HEK293T (cell line): ENCODE measurements at regions not wholly inside any gene's neighbourhood (a gene's known extent, or its start where the extent isn't known, plus 50 kb on each side); places are given as distances from the start of the nearest gene placed in this dataset.

Experiments
- CTCF ChIA-PET: fragments of 350-600 bp; formaldehyde crosslinking; extraction: SDS; loops from one replicate; lab custom pipeline; 2021; ENCODE audit warnings: antibody characterized with exemption, inconsistent platforms; lab: Yijun Ruan, JAX
- POLR2A ChIA-PET: fragments of 350-600 bp; formaldehyde crosslinking; extraction: SDS; loops from one replicate; lab custom pipeline; 2020; ENCODE audit warnings: antibody characterized with exemption, inconsistent platforms; lab: Yijun Ruan, JAX
- DNase-seq: peaks from one replicate; pipeline ENCODE4 v3.0.0; 2012; ENCODE audit warnings: mixed read lengths; ENCODE audit errors: extremely low spot score
- ARNT ChIP-seq: fragments of 450-650 bp; IDR thresholded peaks from 2 replicates; pipeline ENCODE4 v1.6.1; 2017; ENCODE audit warnings: mild to moderate bottlenecking
- BHLHE40 ChIP-seq: fragments of 450-650 bp; IDR thresholded peaks from 2 replicates; pipeline ENCODE4 v1.6.1; 2016; ENCODE audit warnings: mild to moderate bottlenecking, moderate library complexity, borderline replicate concordance
- CTBP1 ChIP-seq: fragments of 450-650 bp; IDR thresholded peaks from 2 replicates; pipeline ENCODE4 v1.6.1; 2016; ENCODE audit warnings: borderline replicate concordance
- ELF4 ChIP-seq: fragments of 450-650 bp; IDR thresholded peaks from 2 replicates; pipeline ENCODE4 v1.6.1; 2017; ENCODE audit warnings: antibody characterized with exemption
- FOXA1 ChIP-seq: fragments of 450-650 bp; IDR thresholded peaks from 2 replicates; pipeline ENCODE4 v1.6.1; 2016; ENCODE audit warnings: mild to moderate bottlenecking
- FOXK2 ChIP-seq: fragments of 450-650 bp; IDR thresholded peaks from 2 replicates; pipeline ENCODE4 v1.6.1; 2016; ENCODE audit warnings: mild to moderate bottlenecking
- FOXM1 ChIP-seq: fragments of 450-650 bp; IDR thresholded peaks from 2 replicates; pipeline ENCODE4 v1.6.1; 2017; ENCODE audit warnings: mild to moderate bottlenecking, borderline replicate concordance
- HDGF ChIP-seq: fragments of 450-650 bp; IDR thresholded peaks from 2 replicates; pipeline ENCODE4 v1.6.1; 2017; ENCODE audit warnings: antibody characterized with exemption, borderline replicate concordance
- L3MBTL2 ChIP-seq: fragments of 450-650 bp; conservative IDR thresholded peaks from 2 replicates; pipeline ENCODE4 v1.6.1; 2016; ENCODE audit warnings: mild to moderate bottlenecking
- LEF1 ChIP-seq: fragments of 450-650 bp; IDR thresholded peaks from 2 replicates; pipeline ENCODE4 v1.6.1; 2017; ENCODE audit warnings: mild to moderate bottlenecking, borderline replicate concordance
- NFRKB ChIP-seq: fragments of 450-650 bp; IDR thresholded peaks from 2 replicates; pipeline ENCODE4 v1.6.1; 2016; ENCODE audit warnings: mild to moderate bottlenecking, moderate library complexity
- SP1 ChIP-seq: fragments of 450-650 bp; IDR thresholded peaks from 2 replicates; pipeline ENCODE4 v1.6.1; 2017
- SUZ12 ChIP-seq: fragments of 450-650 bp; IDR thresholded peaks from 2 replicates; pipeline ENCODE4 v1.6.1; 2016; ENCODE audit warnings: mild to moderate bottlenecking
- TARDBP ChIP-seq: fragments of 450-650 bp; IDR thresholded peaks from 2 replicates; pipeline ENCODE4 v1.6.1; 2016
- ZNF384 ChIP-seq: fragments of 450-650 bp; IDR thresholded peaks from 2 replicates; pipeline ENCODE4 v1.6.1; 2016
- TF ChIP-seq, protein P1 (sequence below): fragments of 450-650 bp; IDR thresholded peaks from 2 replicates; pipeline ENCODE4 v1.6.1; 2016

- TF ChIP-seq ZNF384 (no peak), FOXK2 (no peak), L3MBTL2 (no peak), SP1 (no peak), SUZ12 (no peak)
- no peak for DNase-seq
- ChIA-PET POLR2A (no interaction called here), CTCF (no interaction called here)
Measured at GRCh38 chr14:80105488-80105994, 105.8 kb downstream of the DIO2 start.

GRCh38 chr14:80101835-80102234 is 109.5 kb downstream of the DIO2 start:
- no peak for DNase-seq
- POLR2A ChIA-PET = no interaction called here
- CTCF ChIA-PET = no interaction called here
- TF ChIP-seq, protein P1, sequence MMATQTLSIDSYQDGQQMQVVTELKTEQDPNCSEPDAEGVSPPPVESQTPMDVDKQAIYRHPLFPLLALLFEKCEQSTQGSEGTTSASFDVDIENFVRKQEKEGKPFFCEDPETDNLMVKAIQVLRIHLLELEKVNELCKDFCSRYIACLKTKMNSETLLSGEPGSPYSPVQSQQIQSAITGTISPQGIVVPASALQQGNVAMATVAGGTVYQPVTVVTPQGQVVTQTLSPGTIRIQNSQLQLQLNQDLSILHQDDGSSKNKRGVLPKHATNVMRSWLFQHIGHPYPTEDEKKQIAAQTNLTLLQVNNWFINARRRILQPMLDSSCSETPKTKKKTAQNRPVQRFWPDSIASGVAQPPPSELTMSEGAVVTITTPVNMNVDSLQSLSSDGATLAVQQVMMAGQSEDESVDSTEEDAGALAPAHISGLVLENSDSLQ = no peak
- TF ChIP-seq ELF4 = no peak
- no peak for TF ChIP-seq FOXK2
- TF ChIP-seq HDGF = no peak
- no peak for TF ChIP-seq ARNT
- TF ChIP-seq L3MBTL2 = no peak
- no peak for TF ChIP-seq TARDBP

DNA sequence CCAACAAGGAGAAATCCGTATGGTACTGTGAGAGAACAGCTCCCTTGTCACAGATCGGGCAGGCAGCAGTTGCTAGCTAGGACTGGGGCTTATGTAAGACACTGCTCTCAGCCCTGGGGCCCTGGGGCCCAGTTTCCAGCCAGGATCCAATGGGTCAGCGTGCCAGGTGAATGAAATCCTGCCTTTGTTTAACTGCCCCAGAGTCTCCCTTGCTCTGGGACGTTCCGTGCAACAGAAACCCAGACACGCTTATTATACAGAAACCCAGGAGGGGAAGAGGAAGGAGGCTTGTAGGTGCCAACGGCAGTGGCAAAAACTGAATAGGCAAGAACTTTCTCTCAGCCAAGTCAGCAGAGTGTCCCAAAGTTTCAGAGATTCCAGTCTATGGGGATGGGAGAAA is 110.6 kb downstream of the DIO2 start:
- POLR2A ChIA-PET = no interaction called here
- CTCF ChIA-PET = no interaction called here
- TF ChIP-seq ARNT (no peak), BHLHE40 (no peak), HDGF (no peak), FOXA1 (no peak), ELF4 (no peak), ZNF384 (no peak), SUZ12 (no peak), LEF1 (no peak), FOXM1 (no peak), SP1 (no peak), CTBP1 (no peak), L3MBTL2 (no peak), FOXK2 (no peak), NFRKB (no peak)
- TF ChIP-seq, protein P1 = no peak
- DNase-seq = no peak

- no peak for DNase-seq
- ChIA-PET POLR2A (no interaction called here), CTCF (no interaction called here)
- TF ChIP-seq SUZ12 = no peak
- TF ChIP-seq HDGF = no peak
- no peak for TF ChIP-seq CTBP1
- TF ChIP-seq, protein P1 = no peak
- no peak for TF ChIP-seq LEF1
- no peak for TF ChIP-seq NFRKB
- no peak for TF ChIP-seq ARNT
- TF ChIP-seq ZNF384 = no peak
- no peak for TF ChIP-seq SP1
- no peak for TF ChIP-seq FOXA1
- TF ChIP-seq FOXM1 = no peak
Measured at GRCh38 chr14:80095623-80096022, 115.7 kb downstream of the DIO2 start.

DNA sequence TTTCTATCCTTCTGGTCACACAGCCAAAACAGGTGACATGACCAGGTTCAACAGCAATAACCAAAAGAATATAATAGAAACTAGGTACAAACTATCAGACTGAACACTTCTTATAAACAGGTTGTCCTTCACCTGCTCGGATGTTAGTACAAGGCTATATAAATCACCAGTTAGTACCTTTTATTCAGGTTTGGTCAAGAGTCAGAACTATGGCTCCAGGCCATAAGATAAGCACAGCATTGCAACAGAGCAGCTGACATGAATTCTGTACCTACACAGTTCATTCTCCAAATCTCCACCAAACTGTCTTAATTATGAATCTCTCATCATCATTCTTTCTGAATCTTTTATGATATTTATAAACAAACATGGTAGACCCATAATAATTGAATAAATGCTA is 123.9 kb downstream of the DIO2 start:
- DNase-seq = no peak
- ChIA-PET POLR2A (no interaction called here), CTCF (no interaction called here)
- TF ChIP-seq NFRKB (no peak), SUZ12 (no peak), LEF1 (no peak), L3MBTL2 (no peak), ZNF384 (no peak), FOXA1 (no peak), FOXM1 (no peak), SP1 (no peak), CTBP1 (no peak), HDGF (no peak), FOXK2 (no peak), ARNT (no peak), TARDBP (no peak), ELF4 (no peak), BHLHE40 (no peak)
- TF ChIP-seq, protein P1 = no peak

- POLR2A ChIA-PET = no interaction called here
- CTCF ChIA-PET = no interaction called here
- DNase-seq = no peak
- TF ChIP-seq HDGF = no peak
- TF ChIP-seq BHLHE40 = no peak
- TF ChIP-seq SP1 = no peak
Measured at GRCh38 chr14:80084196-80084595, 127.1 kb downstream of the DIO2 start.
